ENCODE measurements at regions not wholly inside any gene's neighbourhood (a gene's known extent, or its start where the extent isn't known, plus 50 kb on each side); places are given as distances from the start of the nearest gene placed in this dataset.

GRCh38 chr4:80124246-80125211 is 51.5 kb upstream of the ANTXR2 start:
- intact Hi-C loops (cut with DNase I; ENCODE audit: low total_unique reads), result no loop called here
- Histone ChIP-seq H3K36me3 (no peaks in the 10 kb centered on the region), H3K9me3 (no peaks in the 10 kb centered on the region), H3K27ac (no peak overlapping the region), H3K27me3 (no peaks in the 10 kb centered on the region), H3K4me3 (no peak overlapping the region), H3K4me1 (peaks cover 0 to 8% (median 0%) of the 10 kb centered on the region in 4 donors)
- no peak for DNase-seq
- no peak for TF ChIP-seq POLR2A (IDR thresholded peaks at IDR 0.05)
- no peak for TF ChIP-seq CTCF (IDR thresholded peaks at IDR 0.05)
- TF ChIP-seq POLR2AphosphoS5 (IDR thresholded peaks at IDR 0.05), result no peak
- no peak for TF ChIP-seq EP300 (IDR thresholded peaks at IDR 0.05)
- 72 to 77% (median 74%) methylated on average over 1 of the region's 1 CpG for WGBS, 5 donors

Measured in stomach (tissue), 8 donors.